HG03045 (cell line): ENCODE measurements at regions not wholly inside any gene's neighbourhood (a gene's known extent, or its start where the extent isn't known, plus 50 kb on each side); places are given as distances from the start of the nearest gene placed in this dataset.

ENCODE experiments used
- ATAC-seq: cut with Tn5 transposase; IDR thresholded peaks from one replicate; pipeline ENCODE4 v1.9.1; 2021; ENCODE audit warnings: mild to moderate bottlenecking, moderate library complexity; ENCODE audit not compliant: unreplicated experiment

DNA sequence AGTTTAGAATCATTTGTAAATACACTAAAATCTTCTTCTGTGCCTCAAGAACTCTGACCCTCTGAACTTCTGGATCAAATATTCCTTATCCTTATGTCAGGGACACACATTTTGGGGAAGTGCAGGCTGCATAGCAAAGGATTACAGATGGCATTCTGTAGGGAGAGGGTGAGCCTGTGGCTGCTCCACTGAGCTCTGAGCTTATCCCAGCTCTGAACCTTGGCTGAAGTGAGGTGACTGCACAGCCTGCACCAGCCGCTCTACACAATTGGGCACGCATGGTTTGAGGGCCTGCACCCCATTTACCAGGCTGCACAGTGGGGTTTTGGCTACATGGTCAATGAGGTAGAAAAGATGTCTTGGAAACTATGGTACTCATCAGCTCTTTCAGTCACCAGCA, 251.6 kb downstream of the GALR1 start:
- no peak for ATAC-seq

DNA sequence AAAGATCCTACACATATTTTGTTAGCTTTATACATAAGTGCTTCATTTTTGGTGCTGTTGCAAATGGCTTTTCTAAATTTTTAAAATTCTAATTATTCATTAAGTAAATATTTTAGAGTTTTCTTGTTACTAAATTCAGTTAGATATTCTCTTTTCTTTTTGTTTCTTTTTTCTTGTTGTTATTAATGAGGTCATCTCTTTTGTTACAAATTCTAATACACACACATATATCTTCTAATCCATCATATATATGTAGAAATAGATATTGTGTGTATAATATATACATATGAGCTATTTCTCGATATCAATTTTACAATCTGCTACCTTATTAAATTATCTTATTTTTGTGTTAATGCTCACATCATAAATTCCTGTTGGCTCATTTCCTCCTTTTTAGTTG, 255.9 kb downstream of the GALR1 start:
- ATAC-seq = no peak

DNA sequence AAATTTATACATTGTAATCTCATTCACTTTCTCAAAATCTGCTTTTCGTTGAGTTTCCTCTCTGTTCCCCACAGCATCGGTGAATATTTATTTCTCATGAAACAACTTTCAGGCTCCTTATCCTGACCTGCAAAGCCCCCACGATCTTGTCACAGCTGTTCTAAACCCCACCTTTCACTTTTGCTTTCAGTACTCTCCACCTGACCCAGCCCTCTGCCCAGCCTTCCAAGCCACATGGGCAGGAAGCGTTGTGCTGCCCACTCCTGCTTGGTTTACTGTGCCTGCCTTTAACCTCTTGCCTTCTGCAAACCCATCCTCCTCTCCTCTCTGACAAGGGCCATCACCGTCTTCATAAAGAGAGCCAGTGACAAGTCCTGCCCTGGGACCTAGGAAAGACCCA, 262.5 kb downstream of the GALR1 start:
- no peak for ATAC-seq

DNA sequence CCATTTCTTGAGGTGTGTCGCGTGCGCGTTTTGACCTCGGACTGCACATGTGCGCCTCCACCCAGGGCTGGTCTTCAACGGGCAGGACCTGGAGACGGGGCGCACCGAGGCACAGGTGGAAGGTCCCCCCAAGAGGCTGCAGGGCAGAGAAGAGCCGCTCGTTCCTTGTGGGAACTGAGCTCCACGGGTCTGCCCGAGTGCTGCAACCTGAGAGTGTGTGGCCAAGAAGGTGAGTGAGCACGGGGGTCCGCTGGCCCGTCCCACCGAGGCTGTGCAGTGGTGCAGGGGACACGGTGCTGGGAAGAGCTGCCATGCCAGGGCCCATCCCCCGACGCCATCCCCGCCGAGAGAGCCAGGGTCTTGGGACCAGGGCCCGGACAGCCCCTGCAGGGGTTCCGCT, 268.3 kb downstream of the GALR1 start:
- ATAC-seq = no peak

DNA sequence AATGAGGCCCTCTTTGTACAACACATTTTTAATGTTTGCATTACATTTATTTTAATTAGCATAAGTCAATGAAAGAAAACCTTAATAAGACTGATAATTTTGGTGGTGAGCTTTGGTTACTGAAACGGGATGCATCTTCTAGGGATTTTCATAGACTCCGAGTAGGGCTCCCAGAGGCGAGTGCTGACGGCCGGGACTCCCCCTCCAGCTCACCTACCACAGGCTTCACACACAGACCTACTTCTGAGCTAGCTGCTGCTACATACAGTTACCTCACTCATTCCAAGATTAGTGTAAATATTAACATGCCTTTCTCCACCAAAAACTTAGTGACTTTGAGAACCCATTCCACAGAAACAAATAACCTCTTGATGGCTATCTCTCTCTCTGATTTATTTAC, 271.1 kb downstream of the GALR1 start:
- ATAC-seq = no peak

DNA sequence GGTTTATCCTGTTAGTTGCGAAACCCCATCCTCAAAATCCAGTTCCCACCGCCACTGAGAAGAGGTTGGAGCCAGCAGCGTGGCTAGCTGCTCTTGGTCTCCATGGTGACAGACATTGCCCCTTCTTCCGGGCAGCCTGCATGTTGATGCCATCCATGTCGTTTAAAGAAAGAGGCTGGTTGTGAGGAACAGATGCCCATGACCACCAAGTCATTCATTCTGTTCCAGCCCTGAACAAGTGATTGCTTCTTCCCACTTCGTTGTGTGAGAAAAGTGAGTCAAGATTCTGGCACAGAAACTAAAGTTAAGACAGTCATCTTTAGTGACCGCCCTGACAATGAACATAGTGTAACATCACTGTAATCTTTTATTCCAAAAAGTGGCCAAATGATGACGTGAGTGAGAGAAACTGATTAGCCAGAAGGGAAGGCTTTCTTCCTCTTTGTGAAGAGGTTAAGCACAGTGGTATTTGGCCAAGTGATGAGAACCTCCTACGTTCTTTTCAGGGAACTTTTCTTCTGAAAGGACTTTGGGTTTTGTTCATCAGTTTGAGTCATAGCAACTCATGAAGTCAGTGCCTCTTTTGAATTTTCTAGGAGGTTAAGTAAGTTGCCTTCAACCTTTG, 272.5 kb downstream of the GALR1 start:
- ATAC-seq = no peak

DNA sequence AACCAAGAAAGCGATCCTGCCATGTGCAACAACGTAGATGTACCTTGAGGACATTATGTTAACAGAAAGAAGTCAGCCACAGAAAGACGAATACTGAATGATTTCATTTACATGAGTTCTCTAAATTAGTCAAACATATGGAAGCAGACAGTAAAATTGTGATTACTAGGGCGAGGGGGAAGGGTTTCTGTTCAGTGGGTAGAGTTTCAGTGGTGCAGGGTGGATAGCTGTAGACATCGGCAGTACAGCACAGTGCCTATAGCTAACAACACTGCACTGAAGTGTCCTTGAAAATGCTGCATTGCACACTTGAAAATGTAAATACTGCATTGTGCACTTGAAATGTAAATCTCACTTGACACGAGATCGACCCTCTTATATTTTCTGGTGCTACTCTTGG, 275.3 kb downstream of the GALR1 start:
- ATAC-seq = no peak

DNA sequence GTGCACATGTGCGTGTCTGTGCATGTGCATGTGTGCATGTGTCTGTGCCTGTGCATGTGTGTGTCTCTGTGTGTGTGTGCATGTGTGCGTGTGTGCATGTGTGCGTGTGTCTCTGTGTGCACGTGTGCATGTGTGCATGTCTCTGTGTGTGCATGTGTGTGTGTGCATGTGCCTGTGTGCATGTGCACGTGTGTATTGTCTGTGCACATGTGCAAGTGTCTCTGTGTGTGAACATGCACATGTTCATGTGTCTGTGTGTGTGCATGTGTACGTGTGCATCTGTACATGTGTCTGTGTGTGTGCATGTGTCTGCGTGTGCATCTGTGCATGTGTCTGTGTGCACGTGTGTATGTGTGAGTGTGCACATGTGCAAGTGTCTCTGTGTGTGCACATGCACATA, 277.3 kb downstream of the GALR1 start:
- no peak for ATAC-seq

DNA sequence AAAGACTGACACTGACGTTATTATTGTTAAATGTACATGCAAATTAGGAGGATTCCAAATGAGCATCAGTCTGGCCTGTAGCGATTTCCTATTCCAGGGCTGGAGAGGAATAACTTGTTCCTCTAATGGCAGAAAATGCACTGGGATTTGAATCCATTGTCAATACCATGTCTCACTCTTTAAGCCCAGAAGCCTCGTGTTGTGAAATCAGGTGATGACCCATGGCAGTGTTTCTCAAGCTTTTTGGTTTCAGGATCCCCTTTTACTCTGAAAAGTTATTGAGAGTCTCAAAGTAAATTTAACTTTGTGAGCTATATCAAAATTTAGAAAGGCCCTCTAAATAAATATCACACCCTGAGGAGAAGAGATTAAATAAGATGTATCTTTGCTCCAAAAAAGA, 279.2 kb downstream of the GALR1 start:
- no peak for ATAC-seq

DNA sequence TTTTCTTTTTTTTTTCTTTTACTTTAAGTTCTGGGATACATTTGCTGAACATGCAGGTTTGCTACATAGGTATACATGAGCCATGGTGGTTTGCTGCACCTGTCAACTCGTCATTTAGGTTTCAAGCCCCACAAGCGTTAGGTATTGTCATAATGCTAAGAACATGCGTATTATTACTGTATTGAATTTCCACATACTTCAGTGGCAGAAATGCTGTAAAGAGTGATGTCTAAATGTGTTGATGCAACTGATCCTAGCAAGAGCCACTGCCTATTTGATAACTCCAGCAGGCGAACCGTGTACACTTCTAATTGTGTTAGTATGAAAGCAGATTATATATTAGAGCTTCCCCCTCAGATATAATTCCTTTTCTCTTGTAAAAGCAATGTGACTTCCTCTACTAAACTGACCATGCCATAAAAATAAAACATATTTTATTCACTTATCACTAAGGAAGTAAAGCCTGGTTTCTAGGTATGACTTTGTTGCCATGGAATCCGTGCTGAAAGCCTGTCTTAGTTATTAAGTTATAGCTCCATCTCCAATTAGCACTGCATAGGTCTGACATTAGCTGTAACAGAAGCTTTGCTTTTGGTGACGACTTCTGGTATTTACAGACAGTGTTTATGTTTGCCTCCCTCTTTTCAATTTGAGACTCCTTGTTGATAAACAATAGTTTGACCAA, 280.0 kb downstream of the GALR1 start:
- ATAC-seq = no peak

DNA sequence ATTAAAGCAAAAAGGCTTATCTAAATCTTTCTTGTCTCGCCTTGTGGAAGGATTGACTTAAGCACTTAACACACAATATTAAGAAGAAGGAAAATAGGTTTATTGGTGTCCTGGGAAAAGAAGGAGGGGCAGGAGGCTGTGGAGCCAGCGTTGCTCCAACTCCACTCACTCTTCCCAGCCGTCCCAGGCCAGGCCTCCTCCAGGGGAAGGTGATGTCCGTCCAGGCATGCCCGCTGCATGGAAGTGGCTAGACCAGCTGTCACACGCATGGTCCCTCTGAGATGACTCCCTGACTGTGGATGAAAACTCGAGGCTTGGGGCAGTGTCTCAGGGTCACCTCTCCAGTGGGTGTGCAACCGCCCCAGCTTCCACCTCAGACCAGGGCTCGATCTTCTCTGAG, 281.1 kb downstream of the GALR1 start:
- ATAC-seq = no peak

DNA sequence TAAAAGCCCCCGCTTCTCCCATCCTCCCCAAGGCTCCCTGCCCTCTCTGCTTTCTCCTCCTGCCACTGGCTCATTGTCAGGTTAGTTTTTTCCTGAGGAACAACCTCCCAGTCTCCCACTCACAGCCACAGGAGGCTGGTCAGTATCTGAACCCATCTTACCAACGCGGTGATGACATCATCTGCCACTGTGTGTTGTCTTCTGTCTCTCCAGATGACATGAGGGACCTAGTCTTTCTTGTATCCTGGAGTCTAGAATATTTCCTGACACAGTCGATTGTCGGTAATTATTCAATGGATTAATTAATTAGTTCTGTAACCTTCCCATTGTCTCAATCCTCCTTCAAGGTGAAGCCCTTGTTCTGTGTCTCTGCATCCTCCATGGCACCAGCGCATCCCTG, 290.2 kb downstream of the GALR1 start:
- no peak for ATAC-seq

DNA sequence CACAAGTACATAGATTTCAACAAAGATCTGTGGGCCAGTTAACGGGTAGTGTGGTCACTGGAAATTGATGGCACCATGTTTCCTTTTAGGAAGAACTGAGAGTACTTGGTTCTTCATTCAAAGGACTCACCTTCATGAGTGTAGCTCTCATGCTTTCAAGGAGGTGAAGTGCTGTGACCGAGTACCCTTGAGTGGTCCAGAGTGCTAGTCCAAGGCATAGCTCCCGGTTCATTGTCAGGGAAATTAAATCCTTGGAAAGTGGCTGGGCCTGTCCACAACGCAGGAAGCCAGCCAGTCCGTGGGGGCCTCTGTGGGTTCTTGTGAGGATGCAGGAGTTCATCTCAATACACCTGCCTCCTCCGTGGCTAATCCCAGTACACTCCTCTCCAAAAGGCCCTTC, 295.1 kb downstream of the GALR1 start:
- no peak for ATAC-seq

DNA sequence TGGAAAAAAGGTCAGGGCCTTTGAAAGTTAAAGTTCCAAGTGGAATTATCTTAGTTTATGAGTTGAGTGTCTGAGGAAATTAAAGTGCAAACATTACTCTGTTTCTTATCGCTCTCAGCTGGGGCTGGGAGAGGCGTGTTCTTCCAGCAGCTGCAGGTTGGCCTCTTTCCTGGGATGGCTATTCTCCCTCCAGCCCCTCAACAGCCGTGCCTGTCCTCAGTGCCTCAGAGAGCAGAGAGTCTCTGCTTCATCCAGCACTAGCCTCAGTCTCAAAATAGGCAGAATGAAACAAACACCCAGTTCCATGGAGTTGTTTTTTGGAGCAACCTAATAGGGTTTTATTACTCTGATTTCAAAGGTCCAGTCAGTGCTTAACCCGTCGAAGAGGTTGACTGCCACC, 298.1 kb downstream of the GALR1 start:
- no peak for ATAC-seq

DNA sequence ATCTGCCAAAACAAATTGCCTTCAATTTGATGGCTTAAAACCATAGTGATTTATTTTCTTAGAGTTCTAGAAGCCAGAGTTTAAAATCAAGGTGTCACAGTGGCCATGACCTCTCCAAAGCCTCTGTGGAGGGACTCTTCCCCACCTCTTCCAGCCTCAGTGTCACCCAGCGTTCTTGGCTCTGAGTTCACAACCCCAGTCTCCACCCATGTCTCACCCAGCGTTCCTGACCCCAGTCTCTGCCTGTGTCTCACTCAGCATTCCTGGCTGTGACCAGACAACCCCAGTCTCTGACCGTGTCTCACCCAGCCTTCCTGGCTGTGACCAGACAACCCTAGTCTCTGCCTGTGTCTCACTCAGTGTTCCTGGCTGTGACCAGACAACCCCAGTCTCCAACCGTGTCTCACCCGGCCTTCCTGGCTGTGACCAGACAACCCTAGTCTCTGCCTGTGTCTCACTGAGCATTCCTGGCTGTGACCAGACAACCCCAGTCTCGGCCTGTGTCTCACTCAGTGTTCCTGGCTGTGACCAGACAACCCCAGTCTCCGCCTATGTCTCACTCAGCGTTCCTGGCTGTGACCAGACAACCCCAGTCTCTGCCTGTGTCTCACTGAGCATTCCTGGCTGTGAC, 299.3 kb downstream of the GALR1 start:
- ATAC-seq = no peak

DNA sequence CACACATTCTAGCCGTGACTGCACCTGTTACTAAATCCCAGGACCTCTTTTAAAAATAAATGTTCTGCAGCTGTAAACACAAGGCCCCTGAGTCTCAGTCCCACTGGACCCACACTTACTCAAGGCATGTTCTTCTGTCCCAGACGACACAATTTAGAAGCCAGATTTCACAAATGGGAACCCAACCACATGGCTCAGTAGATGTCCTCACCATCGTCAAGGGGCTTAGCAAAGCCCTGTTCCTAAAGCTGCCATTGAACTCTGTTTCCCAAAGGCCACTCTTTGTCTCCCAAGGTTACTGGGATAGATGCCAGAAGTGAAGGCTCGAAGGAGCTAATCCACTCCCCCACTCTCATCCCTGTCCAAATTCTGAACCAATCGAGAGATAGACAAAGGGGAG, 301.0 kb downstream of the GALR1 start:
- no peak for ATAC-seq

DNA sequence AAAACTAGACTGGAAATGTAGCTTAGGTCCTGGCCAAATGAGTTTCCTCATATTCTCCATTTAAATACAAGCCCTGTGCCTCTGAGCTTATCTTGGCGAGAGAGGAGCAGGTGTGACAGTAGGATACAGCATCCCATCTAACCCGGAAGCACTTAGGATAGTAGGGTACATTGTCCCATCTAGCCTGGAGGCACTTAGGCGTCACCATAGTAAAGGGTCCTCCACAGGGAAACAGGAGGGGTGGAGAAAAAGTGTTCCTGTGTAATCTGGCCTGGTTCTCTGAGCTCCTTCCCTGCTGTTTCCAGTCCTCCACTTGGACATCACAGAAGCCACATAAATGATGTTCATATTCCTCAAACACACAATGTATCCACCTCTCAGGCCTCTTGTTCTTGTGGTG, 301.4 kb downstream of the GALR1 start:
- no peak for ATAC-seq

DNA sequence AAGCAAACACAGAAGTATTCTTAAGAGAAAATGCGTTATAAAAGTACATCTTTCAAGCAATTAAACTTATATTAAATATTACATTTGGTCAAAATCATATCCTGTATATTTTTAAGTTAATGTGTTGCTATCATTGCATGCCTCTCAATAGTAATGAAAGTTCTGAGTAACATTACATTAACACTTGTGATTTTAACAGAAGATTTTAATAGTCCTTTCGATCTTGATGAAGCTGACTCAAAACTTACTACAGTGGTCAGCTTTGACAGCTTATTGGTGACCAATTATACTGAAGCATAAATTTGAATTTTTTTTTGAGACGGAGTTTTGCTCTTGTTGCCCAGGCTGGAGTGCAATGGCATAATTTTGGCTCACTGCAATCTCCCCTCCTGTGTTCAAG, 303.3 kb downstream of the GALR1 start:
- ATAC-seq = no peak

DNA sequence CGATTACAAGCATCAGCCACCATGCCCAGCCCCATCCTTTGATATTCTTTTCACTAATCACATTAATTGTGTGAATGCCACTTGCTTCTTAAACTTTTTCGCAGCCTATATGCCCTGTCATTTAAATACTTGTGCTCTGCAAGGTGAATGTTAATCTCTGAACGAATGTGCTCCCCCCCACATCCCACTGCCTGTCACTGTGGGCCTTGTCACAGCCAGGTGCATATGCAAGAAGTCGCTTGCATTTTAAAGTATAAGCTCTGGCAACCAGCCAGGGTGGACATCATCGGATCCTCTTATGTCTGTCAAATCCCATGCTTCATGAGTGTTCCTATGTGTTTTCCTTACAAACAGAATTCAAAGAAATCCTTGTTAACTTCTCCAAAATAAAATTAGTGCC, 304.4 kb downstream of the GALR1 start:
- no peak for ATAC-seq

DNA sequence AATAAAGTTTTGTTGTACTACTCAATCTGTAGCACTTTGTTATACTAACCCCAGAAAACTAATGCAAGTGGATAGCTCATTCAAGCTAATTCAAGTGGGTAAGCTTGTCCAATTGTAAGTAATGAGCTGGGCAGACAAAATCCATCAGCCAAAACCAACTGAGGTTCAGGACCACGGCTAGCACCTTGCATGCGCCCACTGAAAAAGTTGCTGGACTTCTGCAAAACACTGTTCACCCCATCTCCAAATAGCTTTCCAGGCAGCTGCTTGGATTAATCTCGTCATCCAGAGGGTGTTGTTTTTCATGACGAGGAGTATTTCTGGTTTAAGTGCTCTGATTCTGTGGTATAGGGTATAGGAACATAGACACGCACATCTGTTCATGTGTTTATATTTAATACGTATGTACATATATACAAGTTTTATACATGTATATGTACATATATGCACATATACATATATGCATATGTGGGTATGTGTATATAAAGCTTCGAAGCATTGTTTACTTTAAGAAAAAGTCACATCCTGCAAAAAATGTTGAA, 307.5 kb downstream of the GALR1 start:
- ATAC-seq = no peak

DNA sequence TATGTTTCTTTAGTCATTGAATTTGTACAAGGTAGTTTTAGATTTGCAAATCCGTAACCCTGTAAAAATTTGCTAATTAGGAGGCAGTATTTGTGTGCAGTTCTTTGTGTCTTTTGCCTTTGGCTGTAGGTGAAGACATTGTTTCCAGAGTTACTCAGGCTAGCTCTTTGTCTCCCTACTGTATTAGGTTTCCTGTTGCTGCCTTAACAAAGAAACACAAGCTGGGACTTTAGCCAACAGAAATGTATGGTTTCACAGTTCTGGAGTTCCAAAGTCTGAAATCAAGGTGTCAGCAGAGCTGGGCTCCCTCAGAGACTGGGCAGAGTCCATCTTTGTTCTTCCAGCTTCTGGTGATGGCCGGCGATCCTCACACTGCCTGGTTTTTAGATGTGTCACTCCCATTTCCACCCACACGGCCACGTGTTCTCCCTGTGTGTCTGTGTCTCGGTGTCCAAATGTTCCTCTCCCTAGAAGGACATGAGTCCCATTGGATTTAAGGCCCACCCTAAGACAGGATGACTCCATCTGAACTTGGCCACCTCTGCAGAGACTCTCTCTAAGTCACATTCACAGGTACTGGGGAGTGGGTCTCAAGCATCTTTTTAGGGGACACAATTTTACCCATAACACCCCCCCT, 309.7 kb downstream of the GALR1 start:
- ATAC-seq = no peak
